ENCODE measurements at regions not wholly inside any gene's neighbourhood (a gene's known extent, or its start where the extent isn't known, plus 50 kb on each side); places are given as distances from the start of the nearest gene placed in this dataset.

DNA sequence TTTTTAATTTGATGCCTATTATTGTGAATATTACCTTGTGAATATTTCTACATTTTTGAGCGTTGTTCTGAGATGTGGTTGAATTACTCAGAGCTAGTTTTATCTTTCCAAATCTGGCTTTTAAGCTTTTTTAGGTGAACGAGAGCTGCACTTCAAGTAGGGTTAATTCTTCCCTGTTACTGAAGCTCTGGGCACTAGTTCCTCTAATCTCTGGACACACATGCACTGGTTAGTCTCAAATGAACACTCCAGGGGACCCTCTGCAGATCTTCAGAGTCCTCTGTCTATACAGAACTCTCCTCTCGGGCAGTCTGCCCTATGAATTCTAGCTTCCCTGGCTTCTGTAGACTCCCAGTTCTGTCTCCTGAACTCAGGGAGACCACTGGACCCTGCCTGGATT lies 237.5 kb upstream of the TBC1D5 start:
- no peak for DNase-seq (ENCODE audit: extremely low spot score, unreplicated experiment)
- Mint-ChIP-seq H3K27ac (no peak overlapping the region), H3K4me1 (ENCODE audit: unreplicated experiment) (no peaks in the 10 kb centered on the region), H3K27me3 (no peaks in the 10 kb centered on the region), H3K36me3 (no peaks in the 10 kb centered on the region), H3K9me3 (peaks cover 5% of the 10 kb centered on the region), H3K4me3 (no peak overlapping the region)
- TF ChIP-seq CTCF (conservative IDR thresholded peaks at IDR 0.05) = no peak

DNA sequence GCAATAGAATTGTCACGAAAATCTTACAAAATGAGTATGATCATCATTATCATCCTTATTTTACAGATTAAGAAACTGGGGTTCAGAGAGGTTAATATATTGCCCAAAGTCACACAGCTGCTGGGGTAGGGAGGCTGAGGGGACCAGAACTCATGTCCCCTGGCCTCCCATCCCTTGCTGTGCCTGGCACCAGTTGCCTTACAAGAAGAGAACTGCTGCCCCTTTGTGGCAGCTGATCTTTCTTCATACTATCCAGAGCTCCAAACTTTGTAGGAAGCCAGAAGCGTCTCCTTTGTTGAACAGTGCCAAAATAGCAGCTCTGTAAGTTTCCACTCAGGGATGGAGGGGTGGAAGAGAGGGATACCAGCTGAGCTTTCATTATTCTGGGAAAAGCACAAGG lies 236.8 kb upstream of the TBC1D5 start:
- Mint-ChIP-seq H3K36me3 (no peaks in the 10 kb centered on the region), H3K9me3 (peaks cover 5% of the 10 kb centered on the region), H3K4me1 (ENCODE audit: unreplicated experiment) (no peaks in the 10 kb centered on the region), H3K27ac (no peak overlapping the region), H3K27me3 (no peaks in the 10 kb centered on the region), H3K4me3 (no peak overlapping the region)
- TF ChIP-seq CTCF (conservative IDR thresholded peaks at IDR 0.05) = no peak
- DNase-seq (ENCODE audit: extremely low spot score, unreplicated experiment) = no peak

DNA sequence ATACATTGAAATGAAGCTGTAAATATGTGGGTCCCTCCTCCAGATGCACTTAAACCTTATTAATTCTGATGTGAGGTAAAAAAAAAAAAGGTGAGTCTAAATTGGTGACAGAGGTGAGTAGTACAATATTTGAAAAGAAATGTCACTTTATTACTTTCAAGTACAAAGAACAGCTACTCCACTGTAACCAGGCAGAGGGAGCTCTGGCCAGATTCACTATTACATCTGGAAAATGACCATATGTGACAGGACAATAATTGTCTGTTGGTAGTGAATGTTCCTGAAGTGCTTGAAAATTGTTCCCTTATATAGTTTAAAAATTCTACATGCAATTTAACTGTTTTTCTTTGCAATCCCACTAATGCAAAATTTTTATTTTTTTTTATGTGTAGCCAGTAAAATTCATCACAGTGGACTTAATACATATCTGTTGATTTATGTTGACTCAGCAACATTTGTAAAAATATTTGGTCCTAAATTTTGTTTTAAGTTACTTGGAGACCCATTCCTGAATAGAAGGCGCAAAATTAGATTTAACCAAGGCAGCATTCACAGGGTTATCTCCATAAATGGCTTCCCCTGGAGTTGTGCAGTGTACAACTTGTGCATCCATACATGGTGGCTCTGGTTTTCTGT lies 231.9 kb upstream of the TBC1D5 start:
- Mint-ChIP-seq H3K27me3 (no peaks in the 10 kb centered on the region), H3K4me3 (no peak overlapping the region), H3K36me3 (no peaks in the 10 kb centered on the region), H3K27ac (no peak overlapping the region), H3K4me1 (ENCODE audit: unreplicated experiment) (peaks cover 26% of the 10 kb centered on the region), H3K9me3 (no peaks in the 10 kb centered on the region)
- DNase-seq (ENCODE audit: extremely low spot score, unreplicated experiment) = no peak
- TF ChIP-seq CTCF (conservative IDR thresholded peaks at IDR 0.05) = peak; percentile 39

DNA sequence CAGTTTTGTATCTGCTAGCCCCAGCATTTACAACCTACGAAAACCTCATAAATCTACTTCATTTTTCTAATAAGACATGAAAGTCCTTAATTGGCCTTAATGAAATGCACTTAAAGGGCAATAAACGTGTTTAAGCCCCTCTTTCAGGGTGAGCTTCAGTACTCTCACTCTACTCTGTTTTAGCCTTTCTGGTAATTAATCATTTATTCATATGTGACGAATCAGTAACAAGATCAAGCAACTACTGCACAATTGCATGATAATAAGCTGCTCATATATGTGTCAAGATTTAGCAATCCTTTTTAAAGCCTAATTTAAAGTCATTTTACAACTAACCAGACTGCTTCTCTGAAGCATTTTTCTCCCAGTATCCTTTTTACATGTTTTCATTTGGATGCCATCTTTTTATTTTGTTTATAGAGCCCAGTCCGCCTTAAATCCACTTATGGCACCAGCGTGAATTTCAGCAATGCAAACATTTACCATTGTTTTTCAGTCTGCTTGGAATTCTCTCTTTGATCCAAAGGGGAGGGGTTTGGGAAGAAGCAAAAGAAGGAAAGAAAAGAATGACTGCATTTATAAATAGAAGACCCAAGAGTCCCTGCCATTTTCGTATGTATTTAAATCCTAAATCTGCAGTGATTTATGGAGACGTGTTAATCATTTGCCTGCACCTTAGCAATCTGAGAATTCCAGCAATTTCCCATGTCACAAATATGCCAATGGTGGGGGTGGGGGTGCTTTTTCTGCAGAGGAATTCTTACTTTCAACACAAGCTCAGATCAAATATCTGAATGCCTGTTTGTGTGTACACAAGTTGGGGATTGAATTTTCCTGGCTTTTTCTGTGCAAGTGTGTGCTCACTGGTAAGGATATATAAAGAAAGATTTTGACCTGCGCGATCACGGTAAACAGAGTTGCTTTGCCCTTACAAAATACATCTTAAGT lies 230.8 kb upstream of the TBC1D5 start:
- no peaks in the 10 kb centered on the region for H3K27me3 Mint-ChIP-seq
- H3K9me3 Mint-ChIP-seq = no peaks in the 10 kb centered on the region
- H3K4me3 Mint-ChIP-seq = peak overlapping the region; percentile 34
- no peak for DNase-seq (ENCODE audit: extremely low spot score, unreplicated experiment)
- H3K36me3 Mint-ChIP-seq = no peaks in the 10 kb centered on the region
- peak overlapping the region; percentile 22 for H3K27ac Mint-ChIP-seq
- H3K4me1 Mint-ChIP-seq (ENCODE audit: unreplicated experiment) = peaks cover 26% of the 10 kb centered on the region
- TF ChIP-seq CTCF (conservative IDR thresholded peaks at IDR 0.05) = no peak

- no peak for TF ChIP-seq CTCF (conservative IDR thresholded peaks at IDR 0.05)
- Mint-ChIP-seq H3K27me3 (no peaks in the 10 kb centered on the region), H3K4me1 (ENCODE audit: unreplicated experiment) (peaks cover 26% of the 10 kb centered on the region), H3K27ac (no peak overlapping the region), H3K4me3 (peak overlapping the region; percentile 34), H3K36me3 (no peaks in the 10 kb centered on the region), H3K9me3 (no peaks in the 10 kb centered on the region)
- DNase-seq (ENCODE audit: extremely low spot score, unreplicated experiment) = no peak
Measured at GRCh38 chr3:17972476-17972875, 230.0 kb upstream of the TBC1D5 start.
